HCEC 1CT (cell line): ENCODE measurements at regions not wholly inside any gene's neighbourhood (a gene's known extent, or its start where the extent isn't known, plus 50 kb on each side); places are given as distances from the start of the nearest gene placed in this dataset.

Source experiments
- DNase-seq: peaks from one replicate; pipeline ENCODE4 v3.0.0-alpha.2; 2017

- DNase-seq: no peak
Observed at GRCh38 chr1:4341421-4341820, 313.0 kb upstream of the AJAP1 start.

- DNase-seq: no peak
Observed at GRCh38 chr1:4344065-4344732, 310.2 kb upstream of the AJAP1 start.

GRCh38 chr1:4345094-4345493, 309.3 kb upstream of the AJAP1 start:
- DNase-seq: no peak

- DNase-seq: no peak
Observed at GRCh38 chr1:4346131-4346530, 308.3 kb upstream of the AJAP1 start.

GRCh38 chr1:4351453-4351852, 303.0 kb upstream of the AJAP1 start:
- DNase-seq: no peak

- no peak for DNase-seq
Observed at GRCh38 chr1:4353090-4353856, 301.1 kb upstream of the AJAP1 start.

- DNase-seq: no peak
Observed at GRCh38 chr1:4355839-4356238, 298.6 kb upstream of the AJAP1 start.

- DNase-seq: no peak
Observed at GRCh38 chr1:4362314-4363044, 291.9 kb upstream of the AJAP1 start.

GRCh38 chr1:4366091-4366490, 288.3 kb upstream of the AJAP1 start:
- DNase-seq: no peak

- DNase-seq: no peak
Observed at GRCh38 chr1:4367230-4367777, 287.1 kb upstream of the AJAP1 start.

GRCh38 chr1:4369335-4369734, 285.1 kb upstream of the AJAP1 start:
- DNase-seq: no peak

- no peak for DNase-seq
Observed at GRCh38 chr1:4371849-4372248, 282.6 kb upstream of the AJAP1 start.

- no peak for DNase-seq
Observed at GRCh38 chr1:4375812-4376211, 278.6 kb upstream of the AJAP1 start.

- no peak for DNase-seq
Observed at GRCh38 chr1:4379451-4380175, 274.8 kb upstream of the AJAP1 start.

- no peak for DNase-seq
Observed at GRCh38 chr1:4380564-4381168, 273.7 kb upstream of the AJAP1 start.

- no peak for DNase-seq
Observed at GRCh38 chr1:4393191-4393590, 261.2 kb upstream of the AJAP1 start.

GRCh38 chr1:4394366-4394765, 260.0 kb upstream of the AJAP1 start:
- no peak for DNase-seq

GRCh38 chr1:4395158-4395557, 259.3 kb upstream of the AJAP1 start:
- DNase-seq: no peak

- DNase-seq: no peak
Observed at GRCh38 chr1:4395676-4396075, 258.7 kb upstream of the AJAP1 start.

GRCh38 chr1:4396551-4396950, 257.9 kb upstream of the AJAP1 start:
- no peak for DNase-seq

GRCh38 chr1:4397196-4397595, 257.2 kb upstream of the AJAP1 start:
- DNase-seq: no peak

GRCh38 chr1:4402032-4402431, 252.4 kb upstream of the AJAP1 start:
- DNase-seq: no peak
